HG02642 (cell line): ENCODE measurements at regions not wholly inside any gene's neighbourhood (a gene's known extent, or its start where the extent isn't known, plus 50 kb on each side); places are given as distances from the start of the nearest gene placed in this dataset.

ENCODE experiments used
- ATAC-seq: cut with Tn5 transposase; IDR thresholded peaks from one replicate; pipeline ENCODE4 v1.9.1; 2021; ENCODE audit warnings: mild to moderate bottlenecking; ENCODE audit not compliant: unreplicated experiment, poor library complexity

- no peak for ATAC-seq
Observed at GRCh38 chr3:7793786-7794185, 707.8 kb upstream of the LMCD1 start.

DNA sequence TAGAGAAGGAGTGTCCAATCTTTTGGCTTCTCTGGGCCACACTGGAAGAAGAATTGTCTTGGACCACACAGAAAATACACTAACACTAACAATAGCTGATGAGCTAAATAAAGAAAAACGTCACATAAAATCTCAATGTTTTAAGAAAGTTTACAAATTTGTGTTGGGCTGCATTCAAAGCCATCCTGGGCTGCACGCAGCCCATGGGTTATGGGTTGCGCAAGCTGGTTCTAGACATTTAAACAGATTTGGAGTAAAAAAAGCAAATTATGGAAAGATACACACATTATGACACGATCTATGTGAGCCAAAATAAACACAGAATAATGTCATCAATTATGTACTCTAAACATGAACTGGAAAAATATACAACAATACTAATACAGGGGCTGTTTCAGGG, 703.3 kb upstream of the LMCD1 start:
- ATAC-seq = no peak

- no peak for ATAC-seq
Observed at GRCh38 chr3:7800006-7800780, 701.4 kb upstream of the LMCD1 start.

DNA sequence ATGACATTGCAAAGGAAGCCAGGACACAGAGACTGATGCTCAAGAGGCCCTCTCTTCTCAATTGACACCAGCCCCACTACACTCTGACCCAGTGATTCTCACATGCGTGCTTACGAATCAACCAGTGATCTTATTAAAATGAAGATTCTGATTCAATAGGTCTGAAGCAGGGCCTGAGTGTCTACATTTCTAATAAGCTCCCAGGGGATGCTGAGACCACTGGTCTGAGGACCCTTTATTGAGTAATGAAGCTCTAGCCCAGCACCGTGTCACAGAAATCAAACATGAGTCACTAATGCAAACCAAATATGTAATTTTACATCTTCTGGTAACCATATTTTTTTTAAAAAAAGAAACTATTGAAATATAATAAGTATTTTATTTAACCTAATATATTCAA, 689.1 kb upstream of the LMCD1 start:
- no peak for ATAC-seq

GRCh38 chr3:7813365-7813764, 688.3 kb upstream of the LMCD1 start:
- no peak for ATAC-seq

DNA sequence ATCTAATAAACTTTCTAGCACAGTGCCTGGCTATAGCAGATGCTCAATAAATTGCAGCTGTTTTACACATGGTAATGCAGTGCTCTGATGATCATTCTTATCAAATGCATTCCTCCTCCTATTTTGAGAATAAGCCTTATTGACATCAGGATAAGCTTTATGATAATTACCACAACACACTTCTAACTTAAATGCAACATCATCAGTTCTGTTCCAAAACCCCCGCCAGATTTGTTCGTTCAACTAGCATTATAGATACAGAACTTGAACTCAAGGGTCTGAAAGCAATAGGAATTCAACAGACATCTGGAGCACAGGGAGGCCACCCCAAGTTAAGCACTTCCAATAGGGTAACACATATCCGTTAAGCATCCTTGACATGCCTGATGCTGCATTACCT, 684.4 kb upstream of the LMCD1 start:
- no peak for ATAC-seq

GRCh38 chr3:7820969-7821368, 680.7 kb upstream of the LMCD1 start:
- ATAC-seq = no peak

DNA sequence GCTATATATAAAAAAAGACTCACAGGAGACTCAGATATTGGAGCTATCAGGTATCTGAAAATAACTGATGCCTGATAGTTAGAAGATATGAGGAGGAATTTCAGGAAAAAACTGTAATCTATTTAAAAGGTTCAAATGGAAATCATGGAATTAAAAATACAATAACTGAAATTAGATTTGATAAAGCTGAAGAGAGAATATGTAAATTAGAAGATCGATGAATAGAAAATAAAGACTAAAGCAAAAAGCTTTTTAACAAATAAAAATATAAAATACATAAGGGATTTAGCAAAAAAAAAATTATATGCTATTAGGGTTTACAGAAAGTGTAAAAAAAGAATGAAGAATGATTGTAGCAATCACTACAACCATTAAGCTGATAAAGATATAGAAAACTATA, 679.8 kb upstream of the LMCD1 start:
- ATAC-seq = no peak

- no peak for ATAC-seq
Observed at GRCh38 chr3:7841451-7841850, 660.2 kb upstream of the LMCD1 start.

- no peak for ATAC-seq
Observed at GRCh38 chr3:7843441-7843840, 658.2 kb upstream of the LMCD1 start.

- ATAC-seq = no peak
Observed at GRCh38 chr3:7847021-7847420, 654.6 kb upstream of the LMCD1 start.

DNA sequence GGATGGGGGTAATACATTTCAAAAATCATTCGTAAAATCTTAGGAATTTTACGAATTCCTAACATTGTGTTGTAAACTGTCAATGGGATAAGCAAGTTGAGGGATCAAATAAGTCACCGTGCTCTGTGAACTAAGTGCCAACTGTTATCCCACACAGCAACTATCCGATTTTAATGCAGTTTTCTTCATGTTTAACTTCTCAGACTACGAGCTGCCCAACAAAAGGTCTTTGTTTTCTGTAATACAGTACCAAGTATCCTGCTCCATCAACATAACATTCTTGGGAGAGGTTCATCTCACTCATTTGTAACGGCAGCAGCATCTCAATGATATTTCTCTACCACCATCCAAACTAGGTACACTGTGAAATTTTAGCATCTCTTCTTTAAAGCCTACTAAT, 654.1 kb upstream of the LMCD1 start:
- no peak for ATAC-seq

DNA sequence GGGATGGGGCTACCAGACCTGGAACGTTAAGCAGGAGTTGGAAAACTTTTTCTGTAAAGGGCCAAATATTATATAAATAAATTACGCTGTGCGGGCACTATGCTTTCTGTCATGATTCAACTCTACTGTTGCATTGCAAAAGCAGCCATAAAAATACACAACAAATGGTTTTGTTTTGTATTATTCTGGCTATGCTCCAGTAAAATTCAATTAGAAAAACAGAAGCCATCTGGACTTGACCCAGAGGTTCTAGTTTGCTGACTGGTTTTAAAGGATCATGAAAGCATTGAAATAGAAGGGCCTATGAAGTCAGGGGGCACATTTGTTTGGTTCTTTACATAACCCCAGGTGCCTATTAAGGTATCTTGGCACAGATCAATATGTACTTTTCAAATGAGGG, 647.4 kb upstream of the LMCD1 start:
- no peak for ATAC-seq

DNA sequence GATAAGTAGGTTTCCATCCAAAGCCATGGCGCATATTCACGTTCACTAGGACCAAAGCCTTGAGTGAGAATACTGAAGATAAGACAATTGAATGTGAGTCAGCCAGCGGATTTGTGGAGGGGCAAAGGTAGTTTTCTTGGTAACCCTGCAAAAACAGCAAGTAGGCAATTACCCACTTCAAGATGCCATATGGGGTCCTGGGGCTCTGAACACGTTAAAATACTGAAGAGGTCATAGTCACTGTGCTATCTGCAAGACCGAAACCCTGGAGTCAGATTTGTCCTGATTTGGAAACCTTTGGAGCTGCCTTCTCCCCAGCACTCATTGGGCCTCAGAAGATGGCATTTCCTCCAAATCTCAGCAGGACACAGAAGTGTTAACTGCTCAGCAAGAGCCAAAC, 646.9 kb upstream of the LMCD1 start:
- ATAC-seq = no peak

GRCh38 chr3:7865611-7866010, 636.0 kb upstream of the LMCD1 start:
- no peak for ATAC-seq

DNA sequence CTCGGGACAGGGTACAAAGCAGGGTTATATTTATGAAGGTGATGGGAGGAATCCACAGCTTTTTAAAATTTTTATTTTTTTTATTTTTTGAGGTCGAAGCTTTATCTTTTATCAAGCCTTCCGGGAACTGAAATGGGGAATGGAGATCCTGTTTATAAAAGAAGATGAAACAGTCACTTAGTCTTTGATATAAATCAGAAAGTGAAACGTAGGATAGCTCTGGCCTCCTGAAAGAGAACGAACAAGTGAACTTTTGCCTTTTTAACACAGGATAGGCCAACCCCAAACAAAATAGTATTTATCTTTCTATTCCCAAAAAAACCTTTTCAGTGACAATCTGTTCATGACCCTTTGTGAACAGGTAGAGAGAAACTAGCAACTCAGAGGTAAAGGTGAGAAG, 634.0 kb upstream of the LMCD1 start:
- no peak for ATAC-seq

GRCh38 chr3:7871003-7871560, 630.5 kb upstream of the LMCD1 start:
- no peak for ATAC-seq

GRCh38 chr3:7874116-7874515, 627.5 kb upstream of the LMCD1 start:
- ATAC-seq = no peak

- no peak for ATAC-seq
Observed at GRCh38 chr3:7875925-7876324, 625.7 kb upstream of the LMCD1 start.

- no peak for ATAC-seq
Observed at GRCh38 chr3:7876741-7877297, 624.8 kb upstream of the LMCD1 start.

GRCh38 chr3:7877312-7877711, 624.3 kb upstream of the LMCD1 start:
- no peak for ATAC-seq

- no peak for ATAC-seq
Observed at GRCh38 chr3:7879572-7879971, 622.1 kb upstream of the LMCD1 start.
